GM12865 (cell line): ENCODE measurements at regions not wholly inside any gene's neighbourhood (a gene's known extent, or its start where the extent isn't known, plus 50 kb on each side); places are given as distances from the start of the nearest gene placed in this dataset.

Experiments
- DNase-seq: peaks from one replicate; pipeline ENCODE4 v3.0.0; 2010; ENCODE audit warnings: low read depth
- H3K4me3 ChIP-seq: 2 replicates; pipeline ENCODE4 v1.5.1; 2011; ENCODE audit warnings: mild to moderate bottlenecking, low read depth, low read length, control low read depth
- CTCF ChIP-seq: IDR thresholded peaks from 2 replicates; pipeline ENCODE4 v1.5.1; 2011; ENCODE audit warnings: low read length, control low read depth, low read depth, inconsistent platforms; ENCODE audit not compliant: insufficient read depth; ENCODE audit errors: missing control alignments

DNA sequence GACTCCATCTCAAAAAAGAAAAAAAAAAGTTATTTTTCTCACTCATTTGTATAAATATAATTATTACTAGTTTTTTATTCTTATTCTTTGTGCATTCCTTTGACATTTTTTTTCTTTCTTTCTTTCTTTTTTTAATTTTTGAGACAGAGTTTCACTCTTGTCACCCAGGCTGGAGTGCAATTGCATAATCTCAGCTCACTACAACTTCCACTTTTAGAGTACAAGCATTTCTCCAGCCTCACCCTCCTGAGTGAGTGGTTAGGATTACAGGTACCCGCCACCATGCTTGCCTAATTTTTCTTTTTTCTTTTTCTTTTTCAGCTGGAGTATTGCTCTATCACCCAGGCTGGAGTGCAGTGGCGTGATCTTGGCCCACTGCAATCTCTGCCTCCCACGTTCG lies 51.4 kb upstream of the JARID2 start:
- no peak for DNase-seq
- H3K4me3 ChIP-seq, result no peak overlapping the region
- no peak for TF ChIP-seq CTCF
